ENCODE measurements at regions not wholly inside any gene's neighbourhood (a gene's known extent, or its start where the extent isn't known, plus 50 kb on each side); places are given as distances from the start of the nearest gene placed in this dataset.

DNA sequence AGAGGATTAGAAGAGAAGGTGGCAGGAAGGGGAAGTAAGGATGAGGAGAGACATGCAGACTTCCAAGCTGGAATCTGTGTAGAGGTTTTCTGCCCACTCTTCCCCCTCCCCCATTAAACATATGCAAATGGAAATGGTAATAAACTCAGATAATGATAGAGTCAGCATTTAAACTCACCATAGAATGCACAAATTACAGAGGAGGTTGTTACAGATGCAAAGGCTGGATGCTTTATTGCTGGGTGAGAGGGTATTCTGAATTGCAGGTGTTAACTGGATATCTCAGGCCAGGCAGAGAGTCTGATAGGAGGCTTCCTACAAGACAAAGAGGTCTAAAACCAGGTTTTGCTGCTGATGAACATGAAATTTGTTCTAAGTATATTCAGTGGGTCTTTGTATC lies 372.5 kb downstream of the SEC16B start:
- TF ChIP-seq EP300 (IDR thresholded peaks at IDR 0.05), result no peak
- TF ChIP-seq POLR2A (IDR thresholded peaks at IDR 0.05), result no peak
- Histone ChIP-seq H3K27me3 (no peaks in the 10 kb centered on the region), H3K9me3 (no peaks in the 10 kb centered on the region), H3K27ac (no peak overlapping the region), H3K36me3 (no peaks in the 10 kb centered on the region), H3K4me3 (no peak overlapping the region), H3K4me1 (no peaks in the 10 kb centered on the region)
- DNase-seq (ENCODE audit: low spot score in 2 of 2), result no peak

DNA sequence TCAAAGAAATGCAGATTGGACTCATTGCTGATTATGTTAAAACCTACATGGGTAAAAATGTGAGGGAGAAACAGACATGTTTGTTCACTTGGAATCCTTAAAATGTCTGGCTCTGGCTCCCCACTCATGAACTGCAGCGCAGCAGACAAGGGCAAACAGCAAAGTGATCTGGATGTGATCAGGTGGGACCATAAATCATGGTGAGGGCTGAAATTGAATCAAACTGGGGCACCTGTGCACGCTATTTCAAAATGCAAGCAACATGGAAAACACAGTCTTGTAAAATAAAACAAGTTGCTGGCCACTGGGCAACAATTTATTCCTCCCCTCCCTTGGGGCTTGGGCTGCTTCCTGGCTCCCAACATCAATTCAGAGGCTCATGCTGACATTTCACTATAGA lies 373.4 kb downstream of the SEC16B start:
- no peak for TF ChIP-seq EP300 (IDR thresholded peaks at IDR 0.05)
- TF ChIP-seq POLR2A (IDR thresholded peaks at IDR 0.05), result no peak
- TF ChIP-seq, protein P1, sequence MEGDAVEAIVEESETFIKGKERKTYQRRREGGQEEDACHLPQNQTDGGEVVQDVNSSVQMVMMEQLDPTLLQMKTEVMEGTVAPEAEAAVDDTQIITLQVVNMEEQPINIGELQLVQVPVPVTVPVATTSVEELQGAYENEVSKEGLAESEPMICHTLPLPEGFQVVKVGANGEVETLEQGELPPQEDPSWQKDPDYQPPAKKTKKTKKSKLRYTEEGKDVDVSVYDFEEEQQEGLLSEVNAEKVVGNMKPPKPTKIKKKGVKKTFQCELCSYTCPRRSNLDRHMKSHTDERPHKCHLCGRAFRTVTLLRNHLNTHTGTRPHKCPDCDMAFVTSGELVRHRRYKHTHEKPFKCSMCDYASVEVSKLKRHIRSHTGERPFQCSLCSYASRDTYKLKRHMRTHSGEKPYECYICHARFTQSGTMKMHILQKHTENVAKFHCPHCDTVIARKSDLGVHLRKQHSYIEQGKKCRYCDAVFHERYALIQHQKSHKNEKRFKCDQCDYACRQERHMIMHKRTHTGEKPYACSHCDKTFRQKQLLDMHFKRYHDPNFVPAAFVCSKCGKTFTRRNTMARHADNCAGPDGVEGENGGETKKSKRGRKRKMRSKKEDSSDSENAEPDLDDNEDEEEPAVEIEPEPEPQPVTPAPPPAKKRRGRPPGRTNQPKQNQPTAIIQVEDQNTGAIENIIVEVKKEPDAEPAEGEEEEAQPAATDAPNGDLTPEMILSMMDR (IDR thresholded peaks at IDR 0.05), result no peak
- WGBS, 2 donors, result 37 to 49% methylated on average over 2 of the region's 2 CpGs
- H3K36me3 ChIP-seq, result no peaks in the 10 kb centered on the region
- DNase-seq (ENCODE audit: low spot score in 2 of 2), result no peak
- H3K27ac ChIP-seq, result no peak overlapping the region
- H3K9me3 ChIP-seq, result no peaks in the 10 kb centered on the region
- no peaks in the 10 kb centered on the region for H3K27me3 ChIP-seq
- no peak overlapping the region for H3K4me3 ChIP-seq
- no peaks in the 10 kb centered on the region for H3K4me1 ChIP-seq

DNA sequence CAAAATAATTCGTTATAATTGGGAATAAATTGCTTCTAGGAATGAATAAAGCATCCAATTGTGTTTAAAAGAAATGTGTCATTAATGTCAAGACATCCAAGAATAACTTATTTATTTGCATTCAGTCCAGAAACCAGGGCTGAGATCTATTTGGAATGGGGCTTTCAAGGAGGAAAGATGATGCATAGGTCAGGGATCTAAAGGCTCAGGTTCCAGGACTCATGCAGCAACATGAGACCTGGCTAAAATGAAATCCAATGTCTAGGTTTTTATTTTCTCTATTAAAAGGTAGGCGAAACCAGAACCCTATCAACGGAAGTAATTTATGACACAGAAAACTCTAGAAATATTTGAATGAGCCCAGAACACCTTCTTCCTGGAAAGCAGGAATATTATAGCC lies 376.8 kb downstream of the SEC16B start:
- Histone ChIP-seq H3K27ac (no peak overlapping the region), H3K27me3 (no peaks in the 10 kb centered on the region), H3K36me3 (no peaks in the 10 kb centered on the region), H3K4me3 (no peak overlapping the region), H3K4me1 (no peaks in the 10 kb centered on the region), H3K9me3 (no peaks in the 10 kb centered on the region)
- 70 to 74% methylated on average over 3 of the region's 3 CpGs for WGBS, 2 donors
- no peak for DNase-seq (ENCODE audit: low spot score in 2 of 2)
- TF ChIP-seq EP300 (IDR thresholded peaks at IDR 0.05), result no peak
- no peak for TF ChIP-seq POLR2A (IDR thresholded peaks at IDR 0.05)
- TF ChIP-seq, protein P1 (IDR thresholded peaks at IDR 0.05), result no peak

DNA sequence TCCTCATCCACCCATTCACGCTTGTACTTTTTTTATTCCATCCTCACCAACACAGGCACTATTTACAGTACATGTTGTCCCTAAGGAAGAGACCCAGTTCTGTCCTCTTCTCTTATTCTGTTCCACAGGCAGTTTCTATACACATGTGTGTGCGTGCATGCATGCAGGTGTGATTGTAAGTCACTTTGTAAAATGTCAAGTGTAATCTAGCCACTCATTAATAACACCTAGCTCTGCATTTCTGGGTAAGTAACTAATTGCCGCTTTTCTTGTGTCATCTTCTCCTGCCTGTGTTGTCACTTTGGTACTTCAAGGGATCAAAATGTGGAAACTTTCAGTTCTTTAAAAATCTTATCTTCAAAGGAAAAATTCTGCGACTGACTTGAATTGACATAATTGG lies 377.2 kb downstream of the SEC16B start:
- H3K4me1 ChIP-seq, result no peaks in the 10 kb centered on the region
- no peak for DNase-seq (ENCODE audit: low spot score in 2 of 2)
- H3K4me3 ChIP-seq, result no peak overlapping the region
- H3K36me3 ChIP-seq, result no peaks in the 10 kb centered on the region
- H3K27me3 ChIP-seq, result no peaks in the 10 kb centered on the region
- 71 to 74% methylated on average over 4 of the region's 4 CpGs for whole genome bisulfite sequencing, 2 donors
- TF ChIP-seq, protein P1 (IDR thresholded peaks at IDR 0.05), result no peak
- TF ChIP-seq POLR2A (IDR thresholded peaks at IDR 0.05) (no peak), EP300 (IDR thresholded peaks at IDR 0.05) (no peak)
- H3K9me3 ChIP-seq, result no peaks in the 10 kb centered on the region
- H3K27ac ChIP-seq, result no peak overlapping the region

DNA sequence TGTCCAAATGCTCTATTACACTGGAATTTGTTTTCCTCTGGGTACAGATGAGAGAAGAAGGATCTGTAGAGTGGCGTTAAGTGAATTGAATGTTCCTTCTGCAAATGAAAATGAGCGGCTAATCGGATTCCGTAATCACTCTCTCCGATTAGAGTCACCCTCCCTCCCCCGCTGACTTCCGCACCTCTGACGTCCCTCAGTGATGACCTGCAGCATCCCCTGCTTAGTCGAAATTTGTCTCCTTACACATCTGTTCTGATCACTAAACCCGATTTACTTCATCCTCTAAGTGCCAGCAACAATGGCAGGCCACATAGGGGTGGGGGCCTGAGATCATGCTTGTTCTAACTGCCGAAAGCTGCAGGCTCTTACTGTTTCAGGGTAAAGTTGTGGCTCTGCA lies 378.7 kb downstream of the SEC16B start:
- H3K4me1 ChIP-seq, result peaks cover 0 to 9% (median 0%) of the 10 kb centered on the region in 4 donors
- TF ChIP-seq POLR2A (IDR thresholded peaks at IDR 0.05), result no peak
- TF ChIP-seq EP300 (IDR thresholded peaks at IDR 0.05), result no peak
- TF ChIP-seq, protein P1 (IDR thresholded peaks at IDR 0.05), result no peak
- no peak overlapping the region for H3K27ac ChIP-seq
- WGBS, 2 donors, result 82 to 84% methylated on average over 11 of the region's 11 CpGs
- no peaks in the 10 kb centered on the region for H3K27me3 ChIP-seq
- no peak overlapping the region for H3K4me3 ChIP-seq
- no peaks in the 10 kb centered on the region for H3K9me3 ChIP-seq
- no peak for DNase-seq (ENCODE audit: low spot score in 2 of 2)
- no peaks in the 10 kb centered on the region for H3K36me3 ChIP-seq

GRCh38 chr1:177589166-177589565 lies 380.7 kb downstream of the SEC16B start:
- Histone ChIP-seq H3K27ac (no peak overlapping the region), H3K27me3 (no peaks in the 10 kb centered on the region), H3K4me3 (no peak overlapping the region), H3K36me3 (no peaks in the 10 kb centered on the region), H3K9me3 (no peaks in the 10 kb centered on the region), H3K4me1 (peaks cover 0 to 21% (median 0%) of the 10 kb centered on the region in 4 donors)
- no peak for TF ChIP-seq POLR2A (IDR thresholded peaks at IDR 0.05)
- TF ChIP-seq, protein P1 (IDR thresholded peaks at IDR 0.05), result no peak
- TF ChIP-seq EP300 (IDR thresholded peaks at IDR 0.05), result no peak
- no peak for DNase-seq (ENCODE audit: low spot score in 2 of 2)
- 65 to 71% methylated on average over 3 of the region's 3 CpGs for WGBS, 2 donors

Data from tibial nerve (tissue), 4 donors.